Stimulated activated CD8-positive, alpha-beta memory T cell treated with anti-CD3 and anti-CD28 coated beads, Interleukin-15, amount 100 ng/mL, for 4 hours (primary cell): ENCODE measurements at regions not wholly inside any gene's neighbourhood (a gene's known extent, or its start where the extent isn't known, plus 50 kb on each side); places are given as distances from the start of the nearest gene placed in this dataset.
"Not testable (repeated sequence)": the region's sequence is repeated elsewhere in the genome, so short reads cannot be mapped to it uniquely, and the experiment has no call there.

Experiments used
- DNase-seq, 2 donors: peaks; one replicate each; pipeline ENCODE4 v3.0.0-alpha.2; 2020; ENCODE audit warnings: low read depth in 2 of 2

- DNase-seq, result no peak
These were observed 384.2 kb downstream of the DTWD2 start for GRCh38 chr5:118604106-118604505.

GRCh38 chr5:118603278-118603677 is 385.1 kb downstream of the DTWD2 start:
- DNase-seq, result no peak

DNA sequence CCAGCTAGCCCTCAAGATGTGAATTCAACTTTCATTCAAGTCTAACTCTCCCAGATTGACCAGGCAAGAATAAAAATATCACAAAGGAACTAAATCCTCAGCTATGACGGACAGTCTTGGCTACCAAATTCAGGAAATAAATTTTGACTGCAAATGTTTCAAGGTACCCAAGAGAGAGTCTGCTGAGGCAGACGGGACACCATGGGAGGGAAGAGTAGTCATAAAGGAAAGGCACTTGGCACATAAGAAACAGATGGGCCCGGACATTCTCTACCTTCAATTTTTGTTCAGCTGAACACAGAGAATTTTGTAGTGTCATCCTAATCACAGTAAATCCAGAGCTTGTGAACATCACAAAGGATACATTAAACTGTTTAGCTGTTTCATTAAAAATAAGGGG is 390.0 kb downstream of the DTWD2 start:
- DNase-seq, result no peak

DNA sequence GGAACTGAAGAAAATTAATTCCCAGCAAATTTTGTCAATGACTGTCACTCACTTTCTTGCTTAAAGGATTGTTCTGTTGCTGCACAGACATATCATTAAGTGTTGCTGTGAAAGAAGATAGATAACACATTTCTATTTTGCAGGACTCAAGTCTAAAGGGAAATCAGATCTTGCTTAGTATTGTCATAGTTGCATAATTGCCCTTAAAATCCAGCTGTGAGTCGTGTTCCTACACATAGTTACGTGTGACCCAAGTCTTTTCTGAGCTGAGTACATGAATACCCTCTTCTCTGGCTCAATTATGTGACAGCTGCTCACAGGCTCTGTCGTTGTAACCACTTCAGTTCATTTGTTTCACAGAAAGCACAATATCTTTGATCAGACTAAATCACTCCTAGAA is 390.8 kb downstream of the DTWD2 start:
- no peak for DNase-seq

- no peak for DNase-seq
These were observed 392.1 kb downstream of the DTWD2 start for GRCh38 chr5:118596255-118596654.

DNA sequence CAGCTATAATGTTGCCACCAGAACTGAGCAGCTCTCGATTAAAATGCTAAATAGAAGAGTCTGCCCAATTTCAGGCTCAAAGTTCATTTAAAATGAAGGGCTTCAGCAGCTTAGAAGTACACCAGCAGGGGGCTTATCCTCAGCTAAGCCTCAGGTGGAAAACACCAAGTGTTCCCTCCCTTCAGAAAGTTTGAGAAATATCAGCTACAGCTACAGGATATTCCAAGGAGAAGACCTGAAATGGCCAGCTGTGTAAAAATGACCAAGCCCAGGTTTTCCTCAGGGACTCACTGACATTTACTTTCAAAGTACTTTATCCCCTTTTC is 395.4 kb downstream of the DTWD2 start:
- DNase-seq, result no peak

DNA sequence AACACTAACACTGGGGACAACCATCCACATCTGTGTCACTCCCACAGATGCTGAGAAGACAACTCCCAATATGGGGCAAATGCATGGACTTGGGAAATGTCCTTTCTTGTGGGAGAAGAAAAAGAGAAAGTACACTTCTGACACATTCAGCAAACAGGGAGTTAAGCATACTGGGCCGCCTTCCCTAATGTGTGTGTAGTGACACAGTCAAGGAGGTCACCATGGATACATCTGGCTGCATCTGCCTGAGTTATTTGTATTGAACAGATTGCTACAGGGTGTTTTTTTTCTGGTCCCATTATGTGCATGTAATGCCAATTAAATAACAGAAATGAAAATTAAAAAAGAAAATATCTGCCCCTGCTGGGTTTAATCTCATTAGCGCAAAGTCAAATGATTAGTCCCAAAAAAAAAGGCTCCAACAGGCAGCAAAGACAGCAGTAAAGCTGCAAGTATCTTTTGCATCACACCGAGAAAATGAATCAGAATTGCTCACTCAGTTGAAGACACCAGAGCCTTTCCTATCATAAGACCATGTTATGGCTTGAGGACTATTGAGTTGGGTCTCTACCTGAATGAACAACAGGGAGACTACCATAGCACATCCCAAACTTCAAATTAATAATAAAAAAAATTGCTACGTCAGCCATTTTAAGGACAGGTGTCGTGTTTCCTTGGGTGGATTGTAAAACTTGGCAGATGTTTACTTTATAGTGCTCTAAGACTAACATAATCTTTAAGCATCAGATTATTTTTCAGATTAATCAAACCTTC is 395.9 kb downstream of the DTWD2 start:
- no peak for DNase-seq

DNA sequence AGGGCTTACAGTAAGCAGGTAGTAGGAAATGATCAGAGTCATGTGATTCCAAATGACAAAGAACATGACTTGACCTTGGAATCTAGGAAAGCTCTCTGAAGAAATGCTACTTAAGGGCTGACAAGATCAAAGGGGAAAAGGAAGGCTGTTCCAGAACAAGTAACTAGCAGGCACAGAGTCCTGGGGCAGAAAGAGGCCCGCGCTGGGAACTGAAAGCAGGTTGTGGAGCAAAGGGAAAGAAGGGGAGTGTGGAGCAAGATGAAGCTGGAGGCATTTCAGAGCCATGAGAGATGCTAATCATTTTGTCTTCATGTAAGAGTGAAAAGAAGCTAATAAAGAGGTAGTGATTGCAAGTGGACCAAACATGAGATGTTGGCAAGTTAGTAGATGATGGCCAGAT is 397.5 kb downstream of the DTWD2 start:
- DNase-seq, result no peak

DNA sequence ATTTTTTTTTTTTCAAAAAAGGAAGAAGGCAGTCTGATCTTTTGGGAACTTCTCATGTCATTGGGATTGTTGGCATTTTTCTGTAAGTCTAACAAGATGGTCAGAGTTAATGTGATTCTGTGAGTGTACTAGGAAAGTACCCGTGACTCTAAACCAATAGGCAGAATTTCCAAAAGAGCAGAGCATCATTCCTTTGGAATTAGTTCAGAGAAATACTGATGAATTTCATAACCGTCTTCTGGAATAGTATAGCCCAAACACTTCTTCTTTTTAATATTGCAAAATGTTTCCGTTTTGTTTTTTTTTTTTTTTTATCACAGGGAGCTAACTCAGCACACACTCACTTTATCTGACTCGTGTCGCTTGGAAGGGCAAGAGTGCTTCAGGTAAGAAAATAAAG is 407.4 kb downstream of the DTWD2 start:
- DNase-seq, result no peak

GRCh38 chr5:118578093-118578492 is 410.3 kb downstream of the DTWD2 start:
- no peak for DNase-seq

DNA sequence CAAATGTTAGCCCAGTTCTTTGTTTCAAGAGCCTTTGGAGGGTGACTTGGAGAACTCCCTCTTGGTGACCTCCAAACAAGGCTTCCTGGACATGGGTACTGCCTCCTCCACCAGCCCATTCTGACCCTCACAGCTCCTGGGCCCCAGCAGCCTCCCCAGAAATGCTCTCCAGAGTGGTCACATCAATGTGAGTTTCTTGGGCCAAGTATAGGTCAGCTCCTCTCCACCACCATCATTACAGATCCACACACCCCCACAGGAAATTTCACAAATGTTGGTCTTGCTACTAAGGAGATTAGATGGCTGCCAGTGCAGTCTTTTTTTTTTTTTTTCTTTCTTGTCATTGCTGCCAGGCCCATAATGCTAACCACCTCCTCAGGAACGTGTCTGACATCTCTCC is 410.7 kb downstream of the DTWD2 start:
- no peak for DNase-seq

DNA sequence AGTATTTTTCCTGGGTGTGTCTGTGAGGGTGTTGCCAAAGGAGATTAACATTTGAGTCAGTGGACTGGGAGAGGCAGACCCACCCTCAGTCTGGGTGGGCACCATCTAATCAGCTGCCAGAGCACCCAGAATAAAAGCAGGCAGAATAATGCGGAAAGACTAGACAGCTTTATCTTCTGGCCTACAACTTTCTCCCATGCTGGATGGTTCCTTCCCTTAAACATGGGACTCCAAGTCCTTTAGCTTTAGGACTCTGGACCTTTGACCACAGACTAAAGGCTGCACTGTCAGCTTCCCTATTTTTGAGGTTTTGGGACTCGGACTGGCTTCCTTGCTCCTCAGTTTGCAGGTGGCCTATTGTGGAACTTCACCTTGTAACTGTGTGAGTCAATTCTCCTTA is 418.1 kb downstream of the DTWD2 start:
- DNase-seq, result not testable (repeated sequence)

- DNase-seq, result not testable (repeated sequence)
These were observed 418.8 kb downstream of the DTWD2 start for GRCh38 chr5:118569596-118569995.

DNA sequence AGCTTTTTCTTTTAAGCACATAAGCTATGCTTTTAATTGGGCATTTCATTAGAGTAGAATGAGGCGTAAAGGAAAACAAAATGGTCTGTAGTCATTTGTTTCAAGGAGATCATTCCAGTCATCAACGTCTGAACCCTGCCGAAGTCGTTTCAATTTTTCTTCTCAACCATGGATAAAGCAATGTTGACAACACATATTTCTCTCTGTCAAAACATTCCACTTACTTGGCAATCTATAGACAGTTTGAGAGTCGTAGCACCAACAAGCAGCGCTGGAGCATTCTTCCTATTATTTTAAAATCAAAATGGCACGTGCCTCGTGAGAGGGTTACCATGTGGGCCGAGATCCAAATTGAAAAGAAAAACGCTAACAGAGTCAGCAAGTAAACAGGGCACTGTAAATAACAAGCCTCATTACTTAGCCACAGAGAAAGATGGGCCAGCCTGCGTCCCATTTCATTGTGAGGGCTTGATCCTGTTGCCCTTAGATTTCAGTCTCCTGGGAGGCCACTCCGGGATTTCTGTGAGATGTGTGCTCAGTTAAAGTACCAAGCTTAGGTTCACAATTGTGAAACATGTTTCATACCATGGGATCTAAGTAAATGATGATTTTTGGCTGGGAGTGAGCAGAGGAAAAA is 422.9 kb downstream of the DTWD2 start:
- no peak for DNase-seq

GRCh38 chr5:118561971-118562370 is 426.4 kb downstream of the DTWD2 start:
- no peak for DNase-seq

GRCh38 chr5:118561235-118561634 is 427.1 kb downstream of the DTWD2 start:
- no peak for DNase-seq

GRCh38 chr5:118558871-118559270 is 429.5 kb downstream of the DTWD2 start:
- DNase-seq, result no peak

- no peak for DNase-seq
These were observed 431.1 kb downstream of the DTWD2 start for GRCh38 chr5:118557251-118557661.

GRCh38 chr5:118556792-118557191 is 431.6 kb downstream of the DTWD2 start:
- no peak for DNase-seq

GRCh38 chr5:118555727-118556126 is 432.6 kb downstream of the DTWD2 start:
- no peak for DNase-seq

GRCh38 chr5:118554981-118555380 is 433.4 kb downstream of the DTWD2 start:
- DNase-seq, result no peak

GRCh38 chr5:118554241-118554640 is 434.1 kb downstream of the DTWD2 start:
- DNase-seq, result no peak

DNA sequence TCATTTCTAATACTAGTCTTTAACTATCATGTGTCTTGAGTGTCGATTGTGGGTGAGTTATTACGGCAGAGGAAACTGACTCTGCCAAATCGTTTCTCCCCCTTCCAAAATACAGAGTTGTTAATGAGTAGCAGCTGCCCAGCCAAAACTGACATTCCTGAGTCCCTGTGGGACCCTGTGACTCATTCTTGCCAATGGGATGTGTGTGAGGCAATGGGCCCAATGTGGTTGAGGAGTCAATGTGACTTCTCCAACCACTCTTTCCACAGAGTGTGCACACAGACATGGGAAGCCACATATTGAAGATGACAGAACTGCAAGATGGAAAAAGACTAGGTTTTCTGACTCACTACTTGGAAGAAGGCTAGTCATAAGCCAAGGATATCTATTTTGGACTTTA is 434.7 kb downstream of the DTWD2 start:
- no peak for DNase-seq
